HFF-Myc (cell line): ENCODE measurements at regions not wholly inside any gene's neighbourhood (a gene's known extent, or its start where the extent isn't known, plus 50 kb on each side); places are given as distances from the start of the nearest gene placed in this dataset.
"Not testable (repeated sequence)": the region's sequence is repeated elsewhere in the genome, so short reads cannot be mapped to it uniquely, and the experiment has no call there.

Experiments
- DNase-seq: peaks from one replicate; pipeline ENCODE4 v3.0.0-alpha.2; 2011; ENCODE audit warnings: low read depth; ENCODE audit errors: extremely low read depth
- H3K4me3 ChIP-seq: replicated peaks from 2 replicates; pipeline ENCODE4 v1.5.1; 2011; ENCODE audit warnings: low read depth, mild to moderate bottlenecking, control low read depth, low read length
- TF ChIP-seq, protein P1 (sequence below): IDR thresholded peaks from 2 replicates; pipeline ENCODE4 v1.5.1; 2012; ENCODE audit warnings: mild to moderate bottlenecking, low read depth, low read length, control low read depth; ENCODE audit errors: missing control alignments

- H3K4me3 ChIP-seq: no peak overlapping the region
- DNase-seq: no peak
- TF ChIP-seq, protein P1, sequence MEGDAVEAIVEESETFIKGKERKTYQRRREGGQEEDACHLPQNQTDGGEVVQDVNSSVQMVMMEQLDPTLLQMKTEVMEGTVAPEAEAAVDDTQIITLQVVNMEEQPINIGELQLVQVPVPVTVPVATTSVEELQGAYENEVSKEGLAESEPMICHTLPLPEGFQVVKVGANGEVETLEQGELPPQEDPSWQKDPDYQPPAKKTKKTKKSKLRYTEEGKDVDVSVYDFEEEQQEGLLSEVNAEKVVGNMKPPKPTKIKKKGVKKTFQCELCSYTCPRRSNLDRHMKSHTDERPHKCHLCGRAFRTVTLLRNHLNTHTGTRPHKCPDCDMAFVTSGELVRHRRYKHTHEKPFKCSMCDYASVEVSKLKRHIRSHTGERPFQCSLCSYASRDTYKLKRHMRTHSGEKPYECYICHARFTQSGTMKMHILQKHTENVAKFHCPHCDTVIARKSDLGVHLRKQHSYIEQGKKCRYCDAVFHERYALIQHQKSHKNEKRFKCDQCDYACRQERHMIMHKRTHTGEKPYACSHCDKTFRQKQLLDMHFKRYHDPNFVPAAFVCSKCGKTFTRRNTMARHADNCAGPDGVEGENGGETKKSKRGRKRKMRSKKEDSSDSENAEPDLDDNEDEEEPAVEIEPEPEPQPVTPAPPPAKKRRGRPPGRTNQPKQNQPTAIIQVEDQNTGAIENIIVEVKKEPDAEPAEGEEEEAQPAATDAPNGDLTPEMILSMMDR: no peak
These were observed 163.4 kb upstream of the FREM1 start for GRCh38 chr9:15073620-15074019.

- TF ChIP-seq, protein P1: no peak
- no peak for DNase-seq
- H3K4me3 ChIP-seq: no peak overlapping the region
These were observed 160.5 kb upstream of the FREM1 start for GRCh38 chr9:15070716-15071115.

DNA sequence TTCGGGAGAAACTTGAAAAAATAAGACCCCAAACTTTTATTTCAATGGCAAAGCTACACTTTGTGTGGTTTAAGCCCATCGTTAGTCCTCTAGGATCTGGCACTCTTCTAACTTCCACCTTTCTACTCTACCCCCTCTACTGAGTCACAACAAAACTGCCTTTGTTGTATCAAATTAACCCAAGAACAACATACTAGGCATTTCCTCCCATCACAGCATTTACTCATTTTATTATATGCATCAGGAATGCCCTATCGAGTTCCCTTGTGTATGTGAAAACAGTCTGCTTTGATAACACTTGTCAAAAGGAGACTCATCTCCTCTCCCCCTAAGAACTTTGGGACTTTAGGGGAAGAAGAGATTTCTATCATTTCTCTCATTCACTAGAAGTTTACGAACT lies 158.9 kb upstream of the FREM1 start:
- H3K4me3 ChIP-seq: no peak overlapping the region
- TF ChIP-seq, protein P1: no peak
- no peak for DNase-seq

DNA sequence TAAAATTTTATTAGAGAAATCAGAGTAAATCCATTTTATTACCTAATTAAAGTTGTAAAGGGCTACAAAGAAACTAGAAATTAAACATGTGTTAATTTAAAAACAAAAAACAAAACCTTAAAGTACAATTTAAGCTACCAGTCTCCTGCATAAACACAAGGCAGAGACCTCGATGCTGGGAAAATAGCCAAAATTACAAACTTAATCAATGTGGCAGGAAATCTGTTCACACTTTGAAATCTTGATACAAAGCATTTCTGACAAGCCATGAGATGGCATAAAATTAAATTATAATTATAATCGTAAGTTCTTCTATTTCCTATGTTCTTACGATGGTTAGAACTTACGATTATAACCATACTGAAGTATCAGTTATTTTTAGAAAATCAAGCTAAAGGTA lies 158.0 kb upstream of the FREM1 start:
- no peak overlapping the region for H3K4me3 ChIP-seq
- DNase-seq: no peak
- TF ChIP-seq, protein P1: no peak

GRCh38 chr9:15059003-15059402 lies 148.8 kb upstream of the FREM1 start:
- no peak for DNase-seq
- TF ChIP-seq, protein P1: no peak
- no peak overlapping the region for H3K4me3 ChIP-seq

- TF ChIP-seq, protein P1: no peak
- no peak overlapping the region for H3K4me3 ChIP-seq
- no peak for DNase-seq
These were observed 148.0 kb upstream of the FREM1 start for GRCh38 chr9:15058236-15058635.

GRCh38 chr9:15055284-15055683 lies 145.1 kb upstream of the FREM1 start:
- H3K4me3 ChIP-seq: not testable (repeated sequence)
- DNase-seq: peak; percentile 2
- TF ChIP-seq, protein P1: peak; percentile 15
